NCI-H226 (cell line): ENCODE measurements at regions not wholly inside any gene's neighbourhood (a gene's known extent, or its start where the extent isn't known, plus 50 kb on each side); places are given as distances from the start of the nearest gene placed in this dataset.
A peak's percentile ranks its signal among the peaks of the same experiment; 100 is the strongest.
"Not testable (repeated sequence)": the region's sequence is repeated elsewhere in the genome, so short reads cannot be mapped to it uniquely, and the experiment has no call there.

Source experiments
- DNase-seq: peaks from one replicate; pipeline ENCODE4 v3.0.0-alpha.2; 2015

- DNase-seq = no peak
These were observed 286.9 kb upstream of the USP25 start for GRCh38 chr21:15442743-15443469.

GRCh38 chr21:15443740-15444117 is 286.1 kb upstream of the USP25 start:
- no peak for DNase-seq

- no peak for DNase-seq
These were observed 285.4 kb upstream of the USP25 start for GRCh38 chr21:15444118-15444960.

- no peak for DNase-seq
These were observed 284.5 kb upstream of the USP25 start for GRCh38 chr21:15445327-15445726.

- no peak for DNase-seq
These were observed 283.6 kb upstream of the USP25 start for GRCh38 chr21:15446223-15446622.

GRCh38 chr21:15449556-15449955 is 280.2 kb upstream of the USP25 start:
- no peak for DNase-seq

GRCh38 chr21:15453261-15453660 is 276.5 kb upstream of the USP25 start:
- DNase-seq = no peak

- not testable (repeated sequence) for DNase-seq
These were observed 276.0 kb upstream of the USP25 start for GRCh38 chr21:15453785-15454184.

- DNase-seq = not testable (repeated sequence)
These were observed 274.9 kb upstream of the USP25 start for GRCh38 chr21:15454931-15455330.

- DNase-seq = no peak
These were observed 273.8 kb upstream of the USP25 start for GRCh38 chr21:15455819-15456462.

- DNase-seq = no peak
These were observed 271.8 kb upstream of the USP25 start for GRCh38 chr21:15457965-15458364.

GRCh38 chr21:15462092-15462491 is 267.7 kb upstream of the USP25 start:
- DNase-seq = no peak

GRCh38 chr21:15466329-15466728 is 263.5 kb upstream of the USP25 start:
- DNase-seq = no peak

- DNase-seq = no peak
These were observed 261.4 kb upstream of the USP25 start for GRCh38 chr21:15468368-15468767.

GRCh38 chr21:15472108-15473040 is 257.4 kb upstream of the USP25 start:
- DNase-seq = no peak

GRCh38 chr21:15477773-15478172 is 252.0 kb upstream of the USP25 start:
- not testable (repeated sequence) for DNase-seq

- no peak for DNase-seq
These were observed 249.6 kb upstream of the USP25 start for GRCh38 chr21:15480160-15480559.

GRCh38 chr21:15483138-15483780 is 246.5 kb upstream of the USP25 start:
- peak; percentile 72 for DNase-seq

GRCh38 chr21:15486460-15487195 is 243.2 kb upstream of the USP25 start:
- no peak for DNase-seq

- no peak for DNase-seq
These were observed 242.6 kb upstream of the USP25 start for GRCh38 chr21:15487196-15487550.

GRCh38 chr21:15491100-15491499 is 238.7 kb upstream of the USP25 start:
- no peak for DNase-seq
